ENCODE measurements at regions not wholly inside any gene's neighbourhood (a gene's known extent, or its start where the extent isn't known, plus 50 kb on each side); places are given as distances from the start of the nearest gene placed in this dataset.

GRCh38 chr7:33701189-33701740, 204.1 kb upstream of the BMPER start:
- DNase-seq (ENCODE audit: low read depth), result no peak

- DNase-seq (ENCODE audit: low read depth), result no peak
Measured at GRCh38 chr7:33701927-33702326, 203.4 kb upstream of the BMPER start.

GRCh38 chr7:33702514-33703054, 202.8 kb upstream of the BMPER start:
- no peak for DNase-seq (ENCODE audit: low read depth)

GRCh38 chr7:33705333-33705833, 200.0 kb upstream of the BMPER start:
- DNase-seq (ENCODE audit: low read depth), result no peak

GRCh38 chr7:33706186-33706585, 199.2 kb upstream of the BMPER start:
- no peak for DNase-seq (ENCODE audit: low read depth)

GRCh38 chr7:33706771-33707200, 198.6 kb upstream of the BMPER start:
- DNase-seq (ENCODE audit: low read depth), result no peak

- no peak for DNase-seq (ENCODE audit: low read depth)
Measured at GRCh38 chr7:33707427-33707826, 197.9 kb upstream of the BMPER start.

GRCh38 chr7:33710608-33711007, 194.7 kb upstream of the BMPER start:
- DNase-seq (ENCODE audit: low read depth), result no peak

GRCh38 chr7:33711231-33712019, 193.9 kb upstream of the BMPER start:
- no peak for DNase-seq (ENCODE audit: low read depth)

- DNase-seq (ENCODE audit: low read depth), result no peak
Measured at GRCh38 chr7:33712020-33712414, 193.3 kb upstream of the BMPER start.

GRCh38 chr7:33714208-33714607, 191.1 kb upstream of the BMPER start:
- no peak for DNase-seq (ENCODE audit: low read depth)

GRCh38 chr7:33716581-33717477, 188.5 kb upstream of the BMPER start:
- peak; percentile 56 for DNase-seq (ENCODE audit: low read depth)

GRCh38 chr7:33719059-33719581, 186.2 kb upstream of the BMPER start:
- no peak for DNase-seq (ENCODE audit: low read depth)

- DNase-seq (ENCODE audit: low read depth), result no peak
Measured at GRCh38 chr7:33720139-33720538, 185.2 kb upstream of the BMPER start.

- no peak for DNase-seq (ENCODE audit: low read depth)
Measured at GRCh38 chr7:33720870-33721269, 184.5 kb upstream of the BMPER start.

GRCh38 chr7:33721895-33722294, 183.4 kb upstream of the BMPER start:
- no peak for DNase-seq (ENCODE audit: low read depth)

- peak; percentile 60 for DNase-seq (ENCODE audit: low read depth)
Measured at GRCh38 chr7:33722383-33723101, 182.8 kb upstream of the BMPER start.

- DNase-seq (ENCODE audit: low read depth), result no peak
Measured at GRCh38 chr7:33724201-33724600, 181.1 kb upstream of the BMPER start.

GRCh38 chr7:33725111-33726025, 180.0 kb upstream of the BMPER start:
- no peak for DNase-seq (ENCODE audit: low read depth)

GRCh38 chr7:33726582-33726981, 178.8 kb upstream of the BMPER start:
- no peak for DNase-seq (ENCODE audit: low read depth)
